NB4 (cell line): ENCODE measurements at regions not wholly inside any gene's neighbourhood (a gene's known extent, or its start where the extent isn't known, plus 50 kb on each side); places are given as distances from the start of the nearest gene placed in this dataset.

Experiments used
- DNase-seq: peaks from one replicate; pipeline ENCODE4 v3.0.0; 2010; ENCODE audit warnings: low read depth
- H3K4me3 ChIP-seq: one replicate; pipeline ENCODE4 v1.5.1; 2011; ENCODE audit warnings: mild to moderate bottlenecking, low read depth, low read length, moderate library complexity
- MYC ChIP-seq: IDR thresholded peaks from 2 replicates; pipeline ENCODE4 v1.6.1; 2011; ENCODE audit warnings: low read depth, low read length
- POLR2A ChIP-seq: IDR thresholded peaks from 2 replicates; pipeline ENCODE4 v1.6.1; 2011; ENCODE audit warnings: mild to moderate bottlenecking; ENCODE audit not compliant: insufficient read length; ENCODE audit errors: extremely low read depth
- TF ChIP-seq, protein P1 (sequence below): IDR thresholded peaks from 2 replicates; pipeline ENCODE4 v1.6.1; 2011; ENCODE audit warnings: low read depth, low read length
- TF ChIP-seq, protein P2 (sequence below): IDR thresholded peaks from one replicate; pipeline ENCODE4 v1.5.1; 2012; ENCODE audit warnings: low read depth, low read length

DNA sequence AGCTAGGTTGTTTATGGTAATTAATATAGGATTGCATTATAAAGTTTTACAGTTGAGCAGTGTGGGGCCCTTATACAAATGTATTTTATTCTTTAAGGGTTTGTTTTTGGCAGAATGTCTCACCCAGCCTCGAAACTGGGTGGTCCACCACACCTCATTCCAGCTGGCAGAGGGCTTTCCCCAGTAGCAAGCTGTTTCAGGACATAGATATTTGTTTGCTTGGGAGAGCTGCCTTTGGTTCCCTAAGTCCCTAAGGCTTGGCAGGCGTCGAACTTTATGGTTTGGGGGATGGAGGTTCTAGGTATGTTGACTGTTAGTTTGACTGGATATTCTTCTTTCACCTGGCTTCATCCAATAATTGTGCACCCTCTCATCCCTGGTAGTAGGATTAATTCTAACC is 205.9 kb downstream of the KCNS3 start:
- TF ChIP-seq, protein P1, sequence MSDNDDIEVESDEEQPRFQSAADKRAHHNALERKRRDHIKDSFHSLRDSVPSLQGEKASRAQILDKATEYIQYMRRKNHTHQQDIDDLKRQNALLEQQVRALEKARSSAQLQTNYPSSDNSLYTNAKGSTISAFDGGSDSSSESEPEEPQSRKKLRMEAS = no peak
- TF ChIP-seq MYC (no peak), POLR2A (no peak)
- TF ChIP-seq, protein P2, sequence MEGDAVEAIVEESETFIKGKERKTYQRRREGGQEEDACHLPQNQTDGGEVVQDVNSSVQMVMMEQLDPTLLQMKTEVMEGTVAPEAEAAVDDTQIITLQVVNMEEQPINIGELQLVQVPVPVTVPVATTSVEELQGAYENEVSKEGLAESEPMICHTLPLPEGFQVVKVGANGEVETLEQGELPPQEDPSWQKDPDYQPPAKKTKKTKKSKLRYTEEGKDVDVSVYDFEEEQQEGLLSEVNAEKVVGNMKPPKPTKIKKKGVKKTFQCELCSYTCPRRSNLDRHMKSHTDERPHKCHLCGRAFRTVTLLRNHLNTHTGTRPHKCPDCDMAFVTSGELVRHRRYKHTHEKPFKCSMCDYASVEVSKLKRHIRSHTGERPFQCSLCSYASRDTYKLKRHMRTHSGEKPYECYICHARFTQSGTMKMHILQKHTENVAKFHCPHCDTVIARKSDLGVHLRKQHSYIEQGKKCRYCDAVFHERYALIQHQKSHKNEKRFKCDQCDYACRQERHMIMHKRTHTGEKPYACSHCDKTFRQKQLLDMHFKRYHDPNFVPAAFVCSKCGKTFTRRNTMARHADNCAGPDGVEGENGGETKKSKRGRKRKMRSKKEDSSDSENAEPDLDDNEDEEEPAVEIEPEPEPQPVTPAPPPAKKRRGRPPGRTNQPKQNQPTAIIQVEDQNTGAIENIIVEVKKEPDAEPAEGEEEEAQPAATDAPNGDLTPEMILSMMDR = no peak
- no peak overlapping the region for H3K4me3 ChIP-seq
- no peak for DNase-seq

- no peak for DNase-seq
- no peak overlapping the region for H3K4me3 ChIP-seq
- TF ChIP-seq POLR2A = no peak
- TF ChIP-seq MYC = no peak
- TF ChIP-seq, protein P1 = no peak
These were observed 205.3 kb downstream of the KCNS3 start for GRCh38 chr2:18083806-18084205.

DNA sequence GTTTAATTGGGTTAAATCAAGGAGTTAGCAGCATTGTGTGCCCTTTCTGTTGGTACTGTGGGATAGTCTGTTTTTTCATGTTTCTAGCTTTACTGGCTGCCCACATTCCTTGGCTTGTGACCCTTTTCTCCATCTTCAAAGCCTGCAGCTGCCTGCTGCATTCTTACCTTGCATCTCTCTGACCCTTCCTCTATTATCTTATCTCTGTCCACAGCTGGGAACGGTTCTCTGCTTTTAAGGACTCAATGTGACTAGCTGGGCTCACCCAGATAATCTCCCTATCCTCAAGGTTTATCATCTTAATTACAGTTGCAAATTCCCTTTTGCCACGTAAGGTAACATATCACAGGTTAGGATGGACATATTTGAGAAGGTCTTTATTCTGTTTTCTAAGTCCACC is 199.7 kb downstream of the KCNS3 start:
- no peak for DNase-seq
- H3K4me3 ChIP-seq = no peak overlapping the region
- TF ChIP-seq, protein P2 = no peak
- TF ChIP-seq POLR2A (no peak), MYC (no peak)
- TF ChIP-seq, protein P1 = no peak

GRCh38 chr2:18077704-18078103 is 199.2 kb downstream of the KCNS3 start:
- DNase-seq = peak; percentile 90

DNA sequence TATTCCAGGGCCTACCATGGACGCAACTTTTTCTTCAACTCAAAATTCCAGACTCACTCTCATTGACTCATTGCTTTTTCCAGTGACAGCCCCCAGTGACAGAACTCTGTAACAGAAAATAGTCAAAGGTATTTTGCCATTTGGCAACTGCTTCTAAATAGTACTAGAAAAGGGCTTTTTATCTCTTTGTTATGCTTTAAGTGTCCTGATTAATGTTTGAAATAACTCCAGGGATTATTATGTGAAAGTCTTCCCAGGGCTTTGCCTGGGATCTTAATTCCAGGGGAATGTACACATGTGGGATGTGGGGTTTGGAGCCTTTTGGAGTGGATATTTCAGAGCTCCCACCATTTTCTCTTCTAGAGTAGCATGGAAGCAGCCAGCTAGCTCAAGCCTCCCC is 198.8 kb downstream of the KCNS3 start:
- TF ChIP-seq POLR2A = no peak
- TF ChIP-seq MYC = no peak
- TF ChIP-seq, protein P2 = no peak
- TF ChIP-seq, protein P1 = no peak
- no peak for DNase-seq
- no peak overlapping the region for H3K4me3 ChIP-seq

More at GRCh38 chr2:18077704-18078103, 199.2 kb downstream of the KCNS3 start:
- no peak for TF ChIP-seq POLR2A
- TF ChIP-seq, protein P2 = no peak
- no peak overlapping the region for H3K4me3 ChIP-seq

- H3K4me3 ChIP-seq = no peak overlapping the region
- TF ChIP-seq, protein P2 = no peak
- no peak for TF ChIP-seq MYC
- no peak for TF ChIP-seq POLR2A
- TF ChIP-seq, protein P1 = no peak
- DNase-seq = no peak
These were observed 196.0 kb downstream of the KCNS3 start for GRCh38 chr2:18074476-18074875.
